HFFc6 (cell line): ENCODE measurements at regions not wholly inside any gene's neighbourhood (a gene's known extent, or its start where the extent isn't known, plus 50 kb on each side); places are given as distances from the start of the nearest gene placed in this dataset.
"Not testable (repeated sequence)": the region's sequence is repeated elsewhere in the genome, so short reads cannot be mapped to it uniquely, and the experiment has no call there.

Experiments used
- DNase-seq: peaks from one replicate; pipeline ENCODE4 v3.0.0-alpha.2; 2018
- H3K27ac Mint-ChIP-seq: 2 replicates; pipeline ENCODE4 v1.8.0; 2020; ENCODE audit warnings: mild to moderate bottlenecking, mixed read lengths
- H3K27me3 Mint-ChIP-seq: 2 replicates; pipeline ENCODE4 v1.8.0; 2021; ENCODE audit warnings: mild to moderate bottlenecking, moderate library complexity, mixed read lengths; ENCODE audit not compliant: insufficient read depth
- H3K36me3 Mint-ChIP-seq: 2 replicates; pipeline ENCODE4 v1.8.0; 2021; ENCODE audit warnings: low read depth, mixed read lengths
- H3K4me1 Mint-ChIP-seq: 2 replicates; pipeline ENCODE4 v1.8.0; 2020; ENCODE audit warnings: low read depth, mixed read lengths
- H3K4me3 Mint-ChIP-seq: 2 replicates; pipeline ENCODE4 v1.8.0; 2020; ENCODE audit warnings: mild to moderate bottlenecking, moderate library complexity, mixed read lengths
- H3K9me3 Mint-ChIP-seq: 2 replicates; pipeline ENCODE4 v1.8.0; 2020; ENCODE audit warnings: mild to moderate bottlenecking, mixed read lengths
- CTCF ChIP-seq: fragments of 200-600 bp; sonication (generic); IDR thresholded peaks from 2 replicates; pipeline ENCODE4 v1.5.0; 2021; ENCODE audit warnings: antibody characterized with exemption, mild to moderate bottlenecking

DNA sequence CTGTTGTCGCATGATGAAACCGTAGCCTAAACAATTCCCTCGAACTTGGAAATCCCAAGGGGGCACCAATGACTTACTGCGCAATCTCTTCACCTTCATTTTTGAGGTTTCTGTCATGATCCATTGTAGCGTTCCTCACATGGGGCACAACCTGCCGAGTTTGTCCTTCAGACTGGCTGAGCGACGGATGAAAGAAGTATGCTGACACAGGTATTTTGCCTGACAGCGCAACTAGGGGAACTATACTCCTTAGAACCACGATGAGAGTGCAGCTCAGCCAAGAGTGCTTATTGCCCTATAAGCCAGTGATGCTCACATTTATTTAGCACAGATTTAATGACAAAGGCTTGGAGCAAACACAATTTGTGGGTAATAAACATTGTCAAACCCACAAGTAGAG lies 106.3 kb upstream of the ZNF267 start:
- Mint-ChIP-seq H3K27me3 (no peaks in the 10 kb centered on the region), H3K27ac (no peak overlapping the region), H3K9me3 (peaks cover 77% of the 10 kb centered on the region), H3K4me1 (no peaks in the 10 kb centered on the region), H3K36me3 (peaks cover 18% of the 10 kb centered on the region), H3K4me3 (no peak overlapping the region)
- no peak for DNase-seq
- TF ChIP-seq CTCF, result no peak

GRCh38 chr16:31780342-31780741 lies 93.3 kb upstream of the ZNF267 start:
- Mint-ChIP-seq H3K9me3 (peaks cover 75% of the 10 kb centered on the region), H3K27ac (no peak overlapping the region), H3K4me3 (no peak overlapping the region), H3K36me3 (peaks cover 12% of the 10 kb centered on the region; the same call in 1 of the 2 replicates), H3K4me1 (no peaks in the 10 kb centered on the region), H3K27me3 (no peaks in the 10 kb centered on the region)
- DNase-seq, result no peak
- no peak for TF ChIP-seq CTCF

- TF ChIP-seq CTCF, result no peak
- no peak overlapping the region for H3K4me3 Mint-ChIP-seq
- H3K27me3 Mint-ChIP-seq, result no peaks in the 10 kb centered on the region; the same call in 1 of the 2 replicates
- H3K4me1 Mint-ChIP-seq, result no peaks in the 10 kb centered on the region
- peaks cover 51% of the 10 kb centered on the region for H3K9me3 Mint-ChIP-seq
- H3K36me3 Mint-ChIP-seq, result no peaks in the 10 kb centered on the region
- H3K27ac Mint-ChIP-seq, result no peak overlapping the region
- DNase-seq, result no peak
Observed at GRCh38 chr16:31785126-31785525, 88.5 kb upstream of the ZNF267 start.

- Mint-ChIP-seq H3K27me3 (no peaks in the 10 kb centered on the region; the same call in none of the 2 replicates), H3K4me3 (no peak overlapping the region), H3K36me3 (no peaks in the 10 kb centered on the region), H3K4me1 (no peaks in the 10 kb centered on the region), H3K27ac (no peak overlapping the region), H3K9me3 (peaks cover 4% of the 10 kb centered on the region; the same call in 1 of the 2 replicates)
- no peak for DNase-seq
- no peak for TF ChIP-seq CTCF
Observed at GRCh38 chr16:31807086-31807485, 66.5 kb upstream of the ZNF267 start.

- no peaks in the 10 kb centered on the region for H3K4me1 Mint-ChIP-seq
- H3K9me3 Mint-ChIP-seq, result no peaks in the 10 kb centered on the region; the same call in 1 of the 2 replicates
- no peak overlapping the region for H3K27ac Mint-ChIP-seq
- H3K36me3 Mint-ChIP-seq, result no peaks in the 10 kb centered on the region
- H3K27me3 Mint-ChIP-seq, result no peaks in the 10 kb centered on the region; the same call in none of the 2 replicates
- no peak for TF ChIP-seq CTCF
- H3K4me3 Mint-ChIP-seq, result no peak overlapping the region
- no peak for DNase-seq
Observed at GRCh38 chr16:31810863-31811262, 62.7 kb upstream of the ZNF267 start.

GRCh38 chr16:31816141-31816540 lies 57.5 kb upstream of the ZNF267 start:
- not testable (repeated sequence) for H3K36me3 Mint-ChIP-seq, H3K4me3 Mint-ChIP-seq, H3K27me3 Mint-ChIP-seq, DNase-seq, H3K27ac Mint-ChIP-seq, H3K9me3 Mint-ChIP-seq, H3K4me1 Mint-ChIP-seq
